Cardiac muscle cell (in vitro differentiated cells and primary cell): ENCODE measurements at regions not wholly inside any gene's neighbourhood (a gene's known extent, or its start where the extent isn't known, plus 50 kb on each side); places are given as distances from the start of the nearest gene placed in this dataset.
A peak's percentile ranks its signal among the peaks of the same experiment; 100 is the strongest.

Experiments
- DNase-seq, 2 donors: peaks; one replicate each; pipeline versions ENCODE4 v3.0.0 to v3.0.0-alpha.2; 2010 to 2017; ENCODE audit warnings: low read depth in 1 of 2, low spot score in 1 of 2
- H3K27ac ChIP-seq: fragments of 200-600 bp; sonication (generic); 2 replicates; pipeline ENCODE4 v1.5.1; 2016
- H3K27me3 ChIP-seq: fragments of 200-600 bp; sonication (generic); 2 replicates; pipeline ENCODE4 v1.6.0; 2016; ENCODE audit warnings: control low read depth
- H3K36me3 ChIP-seq: fragments of 200-600 bp; sonication (generic); 2 replicates; pipeline ENCODE4 v1.5.1; 2016; ENCODE audit warnings: control low read depth
- H3K4me1 ChIP-seq: fragments of 200-600 bp; sonication (generic); 2 replicates; pipeline ENCODE4 v1.8.1; 2017; ENCODE audit warnings: low read depth, mild to moderate bottlenecking, mixed run types
- H3K4me3 ChIP-seq: fragments of 200-600 bp; sonication (generic); 2 replicates; pipeline ENCODE4 v1.5.1; 2016; ENCODE audit warnings: mild to moderate bottlenecking
- H3K9me3 ChIP-seq: fragments of 200-600 bp; sonication (generic); 2 replicates; pipeline ENCODE4 v1.5.1; 2017; ENCODE audit warnings: low read depth, mild to moderate bottlenecking, control low read depth
- TF ChIP-seq, protein P1 (sequence below): IDR thresholded peaks from 2 replicates; pipeline ENCODE4 v1.5.1; 2012; ENCODE audit warnings: low read depth, mild to moderate bottlenecking, low read length

DNA sequence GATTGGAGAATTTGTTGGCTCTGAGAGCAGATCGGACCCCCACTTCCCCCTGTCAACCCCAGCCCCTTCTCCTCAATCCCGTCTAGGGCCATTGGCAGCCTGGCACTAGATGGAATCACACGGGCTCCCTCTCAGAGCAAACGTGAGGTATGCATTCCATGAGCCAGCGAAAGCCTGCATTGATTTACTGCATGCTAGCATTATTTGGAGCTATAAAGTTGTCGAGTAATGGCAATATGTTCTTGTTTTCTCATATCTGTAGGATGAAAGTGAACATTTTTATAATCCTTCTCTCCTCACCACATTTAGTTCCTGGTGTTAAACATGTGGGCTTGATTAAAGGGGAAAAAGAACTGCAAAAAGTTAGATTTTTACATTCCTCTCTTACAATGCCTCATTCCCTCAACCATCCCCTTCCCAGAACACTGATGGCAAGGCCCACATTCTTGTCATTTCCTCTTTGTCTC is 159.2 kb downstream of the SPRY1 start:
- H3K4me1 ChIP-seq = peaks cover 38% of the 10 kb centered on the region
- H3K36me3 ChIP-seq = no peaks in the 10 kb centered on the region
- no peaks in the 10 kb centered on the region for H3K9me3 ChIP-seq
- DNase-seq = peak; percentile 14 to 48
- no peaks in the 10 kb centered on the region for H3K27me3 ChIP-seq
- no peak overlapping the region for H3K4me3 ChIP-seq
- H3K27ac ChIP-seq = peak overlapping the region; percentile 73
- TF ChIP-seq, protein P1, sequence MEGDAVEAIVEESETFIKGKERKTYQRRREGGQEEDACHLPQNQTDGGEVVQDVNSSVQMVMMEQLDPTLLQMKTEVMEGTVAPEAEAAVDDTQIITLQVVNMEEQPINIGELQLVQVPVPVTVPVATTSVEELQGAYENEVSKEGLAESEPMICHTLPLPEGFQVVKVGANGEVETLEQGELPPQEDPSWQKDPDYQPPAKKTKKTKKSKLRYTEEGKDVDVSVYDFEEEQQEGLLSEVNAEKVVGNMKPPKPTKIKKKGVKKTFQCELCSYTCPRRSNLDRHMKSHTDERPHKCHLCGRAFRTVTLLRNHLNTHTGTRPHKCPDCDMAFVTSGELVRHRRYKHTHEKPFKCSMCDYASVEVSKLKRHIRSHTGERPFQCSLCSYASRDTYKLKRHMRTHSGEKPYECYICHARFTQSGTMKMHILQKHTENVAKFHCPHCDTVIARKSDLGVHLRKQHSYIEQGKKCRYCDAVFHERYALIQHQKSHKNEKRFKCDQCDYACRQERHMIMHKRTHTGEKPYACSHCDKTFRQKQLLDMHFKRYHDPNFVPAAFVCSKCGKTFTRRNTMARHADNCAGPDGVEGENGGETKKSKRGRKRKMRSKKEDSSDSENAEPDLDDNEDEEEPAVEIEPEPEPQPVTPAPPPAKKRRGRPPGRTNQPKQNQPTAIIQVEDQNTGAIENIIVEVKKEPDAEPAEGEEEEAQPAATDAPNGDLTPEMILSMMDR = no peak

DNA sequence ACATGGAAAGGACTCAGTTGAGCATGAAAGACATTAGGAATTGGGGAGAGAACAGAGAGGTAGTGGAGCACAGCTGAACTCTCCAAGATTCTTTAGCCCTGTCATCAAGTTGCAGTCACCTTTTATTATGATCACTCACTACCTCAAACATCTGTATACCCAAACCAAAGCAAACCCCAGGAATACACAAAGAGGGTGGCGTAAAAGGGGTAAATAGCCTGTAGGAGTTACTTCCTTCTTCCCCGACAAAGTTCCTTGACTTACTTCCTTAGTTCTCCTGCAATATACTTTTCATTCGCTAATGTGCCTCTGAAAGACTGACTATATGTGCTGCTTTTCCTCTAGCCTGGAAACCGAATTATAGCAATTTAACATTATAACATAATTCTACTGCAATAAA is 159.9 kb downstream of the SPRY1 start:
- Histone ChIP-seq H3K9me3 (no peaks in the 10 kb centered on the region), H3K27ac (no peak overlapping the region), H3K27me3 (no peaks in the 10 kb centered on the region), H3K4me1 (peaks cover 38% of the 10 kb centered on the region), H3K36me3 (no peaks in the 10 kb centered on the region), H3K4me3 (no peak overlapping the region)
- DNase-seq = no peak
- TF ChIP-seq, protein P1 = no peak

DNA sequence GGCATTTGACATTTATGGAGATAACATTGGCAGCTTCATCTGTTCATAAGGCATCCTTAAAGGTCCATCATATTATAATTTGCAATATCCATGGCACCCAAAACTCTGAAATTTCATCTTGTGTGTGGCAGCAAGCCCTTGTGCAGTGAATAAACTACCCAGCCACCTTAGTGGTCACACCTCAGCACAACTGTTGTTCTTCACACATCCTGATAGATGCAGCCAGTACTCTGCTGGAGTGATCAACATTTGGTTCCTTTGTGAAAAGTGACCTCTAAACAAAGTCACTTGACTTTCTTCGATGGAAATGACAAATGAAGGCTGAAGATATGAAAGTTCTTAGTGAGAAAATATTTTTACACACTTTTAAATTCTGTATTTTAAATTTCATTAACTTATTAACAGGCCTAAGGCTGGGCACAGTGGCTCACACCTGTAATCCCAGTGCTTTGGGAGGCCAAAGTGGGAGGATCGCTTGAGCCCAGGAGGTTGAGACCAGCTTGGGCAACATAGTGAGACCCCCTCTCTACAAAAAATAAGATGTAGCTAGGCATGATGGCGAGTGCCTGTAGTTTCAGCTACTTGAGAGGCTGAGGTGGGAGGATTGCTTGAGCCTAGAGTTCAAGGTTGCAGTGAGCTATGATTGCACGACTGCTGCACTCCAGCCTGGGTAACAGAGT is 161.4 kb downstream of the SPRY1 start:
- Histone ChIP-seq H3K36me3 (no peaks in the 10 kb centered on the region), H3K4me3 (no peak overlapping the region), H3K9me3 (no peaks in the 10 kb centered on the region), H3K4me1 (peaks cover 38% of the 10 kb centered on the region), H3K27ac (no peak overlapping the region), H3K27me3 (no peaks in the 10 kb centered on the region)
- TF ChIP-seq, protein P1 = no peak
- DNase-seq = no peak

DNA sequence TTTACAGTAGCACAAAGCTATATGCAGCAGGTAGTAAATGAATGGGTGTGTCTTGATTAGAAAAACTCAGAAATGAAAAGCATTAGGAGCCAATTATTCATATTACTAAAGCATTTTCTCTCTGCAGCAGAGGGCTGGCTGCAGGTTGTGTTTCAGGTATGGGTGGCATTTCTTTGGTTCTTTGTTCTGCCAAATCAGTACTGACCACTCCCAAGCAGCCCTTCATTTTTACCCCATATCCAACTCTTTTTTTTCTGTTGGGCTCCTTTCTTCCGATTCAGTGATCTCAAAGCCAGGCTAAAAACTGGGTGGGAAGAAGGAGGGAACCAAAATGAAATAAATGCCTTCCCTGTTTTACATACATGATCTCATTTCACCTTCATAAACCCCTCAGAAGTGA is 162.3 kb downstream of the SPRY1 start:
- Histone ChIP-seq H3K27me3 (no peaks in the 10 kb centered on the region), H3K27ac (peak overlapping the region; percentile 7), H3K36me3 (no peaks in the 10 kb centered on the region), H3K4me1 (peaks cover 35% of the 10 kb centered on the region), H3K9me3 (no peaks in the 10 kb centered on the region), H3K4me3 (no peak overlapping the region)
- no peak for DNase-seq
- TF ChIP-seq, protein P1 = no peak

DNA sequence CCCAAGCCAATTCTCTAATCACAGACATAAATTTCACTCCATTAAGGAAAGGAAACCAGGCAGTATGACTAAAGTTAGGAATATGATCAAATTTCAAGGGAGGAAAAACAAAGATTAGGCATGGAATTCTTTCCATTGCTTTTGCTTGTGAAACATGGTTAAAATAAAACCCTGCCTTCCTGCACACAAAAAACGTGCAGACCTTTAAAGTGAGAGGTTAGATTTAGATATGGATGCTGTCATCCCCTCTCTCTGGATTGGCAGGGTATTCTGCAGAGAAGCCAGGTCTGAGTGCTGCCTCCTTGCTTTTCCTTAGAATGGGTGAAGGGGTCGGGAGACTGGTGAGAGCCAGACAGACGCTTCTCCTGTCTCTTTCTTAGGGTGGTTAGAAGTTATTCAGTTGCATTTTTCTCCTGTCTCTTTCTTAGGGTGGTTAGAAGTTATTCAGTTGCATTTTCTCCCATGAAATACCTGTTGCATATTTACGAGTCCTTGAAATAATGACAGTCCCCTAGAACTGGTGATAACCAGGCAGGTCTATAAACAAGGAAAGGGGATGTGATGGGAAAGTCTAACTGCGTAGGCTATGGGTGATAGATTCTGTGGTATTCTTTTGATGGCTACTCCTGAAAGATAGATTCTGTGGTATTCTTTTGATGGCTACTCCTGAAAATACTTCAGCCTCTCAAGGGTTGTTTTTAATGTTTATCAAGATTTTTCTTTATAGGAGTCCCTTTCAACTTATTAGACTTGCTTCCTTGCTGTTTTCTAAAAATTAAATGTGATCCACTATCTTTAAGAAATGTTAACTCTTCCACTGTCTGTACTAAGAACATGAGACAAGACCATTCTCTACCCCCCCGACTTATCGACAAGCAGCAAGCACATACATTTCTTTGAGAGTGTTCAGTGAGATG is 163.6 kb downstream of the SPRY1 start:
- peak; percentile 29 to 80 for DNase-seq
- TF ChIP-seq, protein P1 = no peak
- H3K27ac ChIP-seq = peak overlapping the region; percentile 42

More for the DNA sequence above, 163.6 kb downstream of the SPRY1 start:
- H3K9me3 ChIP-seq = no peaks in the 10 kb centered on the region
- H3K4me3 ChIP-seq = no peak overlapping the region
- no peaks in the 10 kb centered on the region for H3K36me3 ChIP-seq
- H3K4me1 ChIP-seq = peaks cover 27% of the 10 kb centered on the region
- H3K27me3 ChIP-seq = no peaks in the 10 kb centered on the region
